ENCODE measurements at regions not wholly inside any gene's neighbourhood (a gene's known extent, or its start where the extent isn't known, plus 50 kb on each side); places are given as distances from the start of the nearest gene placed in this dataset.

- TF ChIP-seq, protein P1, sequence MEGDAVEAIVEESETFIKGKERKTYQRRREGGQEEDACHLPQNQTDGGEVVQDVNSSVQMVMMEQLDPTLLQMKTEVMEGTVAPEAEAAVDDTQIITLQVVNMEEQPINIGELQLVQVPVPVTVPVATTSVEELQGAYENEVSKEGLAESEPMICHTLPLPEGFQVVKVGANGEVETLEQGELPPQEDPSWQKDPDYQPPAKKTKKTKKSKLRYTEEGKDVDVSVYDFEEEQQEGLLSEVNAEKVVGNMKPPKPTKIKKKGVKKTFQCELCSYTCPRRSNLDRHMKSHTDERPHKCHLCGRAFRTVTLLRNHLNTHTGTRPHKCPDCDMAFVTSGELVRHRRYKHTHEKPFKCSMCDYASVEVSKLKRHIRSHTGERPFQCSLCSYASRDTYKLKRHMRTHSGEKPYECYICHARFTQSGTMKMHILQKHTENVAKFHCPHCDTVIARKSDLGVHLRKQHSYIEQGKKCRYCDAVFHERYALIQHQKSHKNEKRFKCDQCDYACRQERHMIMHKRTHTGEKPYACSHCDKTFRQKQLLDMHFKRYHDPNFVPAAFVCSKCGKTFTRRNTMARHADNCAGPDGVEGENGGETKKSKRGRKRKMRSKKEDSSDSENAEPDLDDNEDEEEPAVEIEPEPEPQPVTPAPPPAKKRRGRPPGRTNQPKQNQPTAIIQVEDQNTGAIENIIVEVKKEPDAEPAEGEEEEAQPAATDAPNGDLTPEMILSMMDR (IDR thresholded peaks at IDR 0.05; ENCODE audit: insufficient read depth, low read length), result no peak
- no peak for DNase-seq (ENCODE audit: low read depth)
- H3K4me3 ChIP-seq (ENCODE audit: low read depth, low read length), result no peak overlapping the region
Measured at GRCh38 chr2:80874374-80874773, 569.8 kb upstream of the LRRTM1 start.

DNA sequence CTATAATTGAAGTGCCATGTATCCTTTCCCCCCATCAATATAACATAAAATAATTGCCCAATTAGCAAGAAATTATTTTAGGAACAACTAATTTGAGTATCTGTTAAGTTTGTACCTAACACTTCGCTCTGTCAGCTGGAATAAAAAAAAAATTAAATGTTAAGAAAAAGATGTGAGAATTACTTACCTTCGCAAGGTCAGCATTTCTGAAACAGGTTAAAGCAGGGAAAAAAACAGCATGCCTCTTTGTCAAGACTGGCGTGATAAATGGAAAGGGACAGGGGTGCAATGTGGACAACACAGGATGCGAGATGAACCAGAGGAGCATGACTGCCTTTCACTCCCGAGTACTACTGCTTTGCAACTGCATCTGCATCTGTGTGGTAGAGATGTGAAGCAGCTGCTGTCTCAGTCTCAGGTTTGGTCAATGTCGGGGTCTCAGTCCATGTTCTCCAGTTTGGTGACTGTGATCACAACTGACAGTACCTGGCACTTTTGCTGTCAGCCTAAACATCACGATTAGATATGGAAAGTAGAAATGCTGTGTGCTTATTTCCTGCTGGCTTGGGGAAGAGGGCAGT is 565.4 kb upstream of the LRRTM1 start:
- no peak overlapping the region for H3K4me3 ChIP-seq (ENCODE audit: low read depth, low read length)
- TF ChIP-seq, protein P1 (IDR thresholded peaks at IDR 0.05; ENCODE audit: insufficient read depth, low read length), result no peak
- no peak for DNase-seq (ENCODE audit: low read depth)

GRCh38 chr2:80863147-80863714 is 558.7 kb upstream of the LRRTM1 start:
- no peak for DNase-seq (ENCODE audit: low read depth)
- H3K4me3 ChIP-seq (ENCODE audit: low read depth, low read length), result no peak overlapping the region
- TF ChIP-seq, protein P1 (IDR thresholded peaks at IDR 0.05; ENCODE audit: insufficient read depth, low read length), result no peak

- TF ChIP-seq, protein P1 (IDR thresholded peaks at IDR 0.05; ENCODE audit: insufficient read depth, low read length), result no peak
- DNase-seq (ENCODE audit: low read depth), result no peak
- no peak overlapping the region for H3K4me3 ChIP-seq (ENCODE audit: low read depth, low read length)
Measured at GRCh38 chr2:80858965-80859364, 554.4 kb upstream of the LRRTM1 start.

DNA sequence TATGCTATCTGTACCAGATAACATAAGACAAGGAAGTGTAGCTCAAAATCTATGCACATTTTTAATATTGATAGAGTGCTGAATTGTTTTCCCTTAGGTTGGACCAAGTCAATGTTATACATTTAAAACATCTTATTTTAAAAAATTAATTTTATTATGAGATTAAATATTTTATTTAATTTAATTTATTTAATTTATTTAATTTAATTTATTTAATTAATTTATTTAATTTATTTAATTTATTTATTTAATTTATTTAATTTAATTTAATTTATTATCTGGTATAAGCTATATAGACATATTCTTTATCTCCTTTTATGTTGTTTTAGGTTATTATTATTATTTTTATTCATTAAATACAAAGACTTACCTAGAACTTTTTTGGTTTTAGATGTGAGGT is 551.7 kb upstream of the LRRTM1 start:
- DNase-seq (ENCODE audit: low read depth), result no peak
- no peak overlapping the region for H3K4me3 ChIP-seq (ENCODE audit: low read depth, low read length)
- TF ChIP-seq, protein P1 (IDR thresholded peaks at IDR 0.05; ENCODE audit: insufficient read depth, low read length), result no peak

- H3K4me3 ChIP-seq (ENCODE audit: low read depth, low read length), result no peak overlapping the region
- TF ChIP-seq, protein P1 (IDR thresholded peaks at IDR 0.05; ENCODE audit: insufficient read depth, low read length), result no peak
- DNase-seq (ENCODE audit: low read depth), result no peak
Measured at GRCh38 chr2:80854831-80855230, 550.3 kb upstream of the LRRTM1 start.

DNA sequence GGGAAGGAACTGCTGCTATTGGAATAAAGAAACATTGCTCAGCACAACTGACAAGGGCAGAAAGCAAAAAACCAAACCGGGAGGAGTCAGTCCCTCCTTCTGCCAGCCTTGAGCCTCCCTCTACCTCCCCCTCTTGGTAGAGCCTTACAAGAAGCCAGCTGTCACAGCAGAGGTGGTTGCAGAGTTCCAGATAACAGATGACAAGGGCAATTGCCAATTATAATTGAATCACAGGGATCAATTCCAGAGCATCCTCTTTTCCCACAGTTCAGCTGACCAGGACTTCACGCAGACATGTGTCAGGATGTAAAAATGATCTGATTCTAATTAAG is 548.2 kb upstream of the LRRTM1 start:
- TF ChIP-seq, protein P1 (IDR thresholded peaks at IDR 0.05; ENCODE audit: insufficient read depth, low read length), result no peak
- no peak for DNase-seq (ENCODE audit: low read depth)

More for the DNA sequence above, 548.2 kb upstream of the LRRTM1 start:
- H3K4me3 ChIP-seq (ENCODE audit: low read depth, low read length), result no peak overlapping the region

All from fibroblast of the aortic adventitia (primary cell).